ENCODE measurements at regions not wholly inside any gene's neighbourhood (a gene's known extent, or its start where the extent isn't known, plus 50 kb on each side); places are given as distances from the start of the nearest gene placed in this dataset.

DNA sequence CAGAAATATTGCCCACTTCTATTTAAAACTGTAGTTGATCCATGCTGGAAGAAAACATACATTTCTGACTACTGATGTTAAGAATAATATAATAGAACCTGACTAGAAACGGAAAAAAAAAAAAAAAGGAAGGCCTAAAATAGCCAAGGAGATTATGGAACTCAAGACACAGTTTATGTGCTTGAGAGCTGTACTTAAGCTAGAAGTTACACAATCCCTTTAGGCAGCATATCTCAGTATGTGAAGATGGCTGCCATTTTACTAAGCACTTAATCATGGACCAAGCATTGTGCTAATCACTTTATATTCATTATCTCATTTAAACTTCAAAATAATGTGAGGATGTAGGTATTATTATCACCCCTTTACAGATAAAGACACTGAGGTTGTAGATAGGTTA, 73.0 kb upstream of the NR4A3 start:
- Histone ChIP-seq H3K18ac (ENCODE audit: insufficient read length, low read depth, low read length) (no peak overlapping the region), H2BK20ac (ENCODE audit: low read depth, low read length, poor library complexity, severe bottlenecking) (no peak overlapping the region)
- no CpG with 5 or more reads among the region's 1 CpG for WGBS (ENCODE audit: extremely low coverage, insufficient read length, low lambda C conversion rate)

More for the DNA sequence above, 73.0 kb upstream of the NR4A3 start:
- Histone ChIP-seq H2AK5ac (ENCODE audit: insufficient read length, low read length) (no peak overlapping the region), H3K56ac (ENCODE audit: insufficient read length, low read depth, low read length) (no peak overlapping the region), H3K23ac (ENCODE audit: insufficient read length, low read depth, low read length) (no peak overlapping the region), H3K9ac (ENCODE audit: extremely low read depth, insufficient read length, low read length) (no peak overlapping the region), H2BK12ac (ENCODE audit: insufficient read length, low read depth, low read length) (no peak overlapping the region), H3K27me3 (ENCODE audit: insufficient read depth, low read length) (no peaks in the 10 kb centered on the region), H3K4me1 (ENCODE audit: insufficient read depth, low read length) (no peaks in the 10 kb centered on the region), H3K27ac (ENCODE audit: insufficient read length, low read depth, low read length) (no peak overlapping the region), H2BK120ac (ENCODE audit: low read depth, low read length, poor library complexity, severe bottlenecking) (no peak overlapping the region), H3K4me2 (ENCODE audit: insufficient read depth, insufficient read length, low read length) (no peak overlapping the region), H3K79me2 (ENCODE audit: insufficient read depth, low read length) (no peaks in the 10 kb centered on the region), H3K23me2 (ENCODE audit: insufficient read length, low read depth, low read length, poor library complexity, severe bottlenecking) (no peaks in the 10 kb centered on the region), H2BK5ac (ENCODE audit: insufficient read length, low read length) (no peak overlapping the region), H4K5ac (ENCODE audit: insufficient read length, low read depth, low read length) (no peak overlapping the region), H3K14ac (ENCODE audit: insufficient read depth, low read length) (no peak overlapping the region), H4K91ac (ENCODE audit: insufficient read length, low read depth, low read length) (no peak overlapping the region), H4K20me1 (ENCODE audit: control insufficient read depth, insufficient read depth, insufficient read length) (no peaks in the 10 kb centered on the region), H3K79me1 (ENCODE audit: insufficient read depth, low read depth, low read length, poor library complexity, severe bottlenecking) (no peaks in the 10 kb centered on the region), H3K4ac (ENCODE audit: low read depth, low read length) (no peak overlapping the region), H3K9me3 (ENCODE audit: control insufficient read depth, low read depth, low read length) (no peaks in the 10 kb centered on the region), H2AFZ (ENCODE audit: low read length) (no peak overlapping the region), H2BK15ac (ENCODE audit: low read depth, low read length) (no peak overlapping the region), H3T11ph (ENCODE audit: low read length) (no peak overlapping the region), H4K8ac (replicated peaks; ENCODE audit: insufficient read length, low read depth, low read length) (no peak overlapping the region)
- TF ChIP-seq, protein P1, sequence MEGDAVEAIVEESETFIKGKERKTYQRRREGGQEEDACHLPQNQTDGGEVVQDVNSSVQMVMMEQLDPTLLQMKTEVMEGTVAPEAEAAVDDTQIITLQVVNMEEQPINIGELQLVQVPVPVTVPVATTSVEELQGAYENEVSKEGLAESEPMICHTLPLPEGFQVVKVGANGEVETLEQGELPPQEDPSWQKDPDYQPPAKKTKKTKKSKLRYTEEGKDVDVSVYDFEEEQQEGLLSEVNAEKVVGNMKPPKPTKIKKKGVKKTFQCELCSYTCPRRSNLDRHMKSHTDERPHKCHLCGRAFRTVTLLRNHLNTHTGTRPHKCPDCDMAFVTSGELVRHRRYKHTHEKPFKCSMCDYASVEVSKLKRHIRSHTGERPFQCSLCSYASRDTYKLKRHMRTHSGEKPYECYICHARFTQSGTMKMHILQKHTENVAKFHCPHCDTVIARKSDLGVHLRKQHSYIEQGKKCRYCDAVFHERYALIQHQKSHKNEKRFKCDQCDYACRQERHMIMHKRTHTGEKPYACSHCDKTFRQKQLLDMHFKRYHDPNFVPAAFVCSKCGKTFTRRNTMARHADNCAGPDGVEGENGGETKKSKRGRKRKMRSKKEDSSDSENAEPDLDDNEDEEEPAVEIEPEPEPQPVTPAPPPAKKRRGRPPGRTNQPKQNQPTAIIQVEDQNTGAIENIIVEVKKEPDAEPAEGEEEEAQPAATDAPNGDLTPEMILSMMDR (conservative IDR thresholded peaks at IDR 0.05): no peak
- H3K27me3 Mint-ChIP-seq (ENCODE audit: low read depth): no peaks in the 10 kb centered on the region
- H3K4me1 Mint-ChIP-seq: peaks cover 14 to 15% of the 10 kb centered on the region in 2 experiments
- H3K9me3 Mint-ChIP-seq: no peaks in the 10 kb centered on the region
- no peak overlapping the region for H3K4me3 Mint-ChIP-seq
- no peaks in the 10 kb centered on the region for H3K36me3 Mint-ChIP-seq (ENCODE audit: insufficient read depth in 1 of 3, low read depth in 3 of 3)
- H3K27ac Mint-ChIP-seq: no peak overlapping the region
- DNase-seq: no peak
